ENCODE measurements at regions not wholly inside any gene's neighbourhood (a gene's known extent, or its start where the extent isn't known, plus 50 kb on each side); places are given as distances from the start of the nearest gene placed in this dataset.

DNA sequence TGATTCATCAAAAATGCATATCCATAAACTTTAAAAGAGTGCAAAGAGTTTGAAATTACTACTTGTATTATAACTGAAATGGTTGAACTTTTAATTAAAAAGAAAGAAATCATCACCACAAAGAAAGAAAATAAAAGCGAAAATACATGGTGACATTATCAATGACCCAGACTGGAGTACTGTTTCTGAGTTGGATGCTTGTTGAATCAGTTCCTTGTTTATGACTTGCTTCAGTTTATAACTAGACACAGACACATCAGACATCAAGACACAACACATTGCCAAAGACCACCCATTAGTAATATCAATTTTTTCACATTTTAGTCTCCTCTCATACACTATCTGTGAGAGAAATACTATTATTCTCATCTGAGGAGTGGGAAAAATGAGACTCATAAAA, 293.0 kb downstream of the MRPL39 start:
- no peaks in the 10 kb centered on the region for H3K27me3 ChIP-seq
- no peak for DNase-seq
- no peaks in the 10 kb centered on the region for H3K36me3 ChIP-seq
- H3K27ac ChIP-seq = no peak overlapping the region
- no peak overlapping the region for H3K4me3 ChIP-seq
- H3K4me1 ChIP-seq = no peaks in the 10 kb centered on the region
- peaks cover 0 to 2% of the 10 kb centered on the region in 2 donors for H3K9me3 ChIP-seq
- in situ Hi-C loops (cut with MboI; ENCODE audit: low pct_ligation_motif_present in 1 of 4, low pct_unique_long_range_greater_than_20kb in 1 of 4, low sequenced_read_pairs in 3 of 4) (no loop called here), intact Hi-C loops (cut with DNase I; ENCODE audit: low total_unique reads) (no loop called here)
- 65 to 76% methylated on average over 1 of the region's 1 CpG for WGBS, 2 donors (ENCODE audit: low coverage in 1 of 2)
- no peak for TF ChIP-seq EP300 (IDR thresholded peaks at IDR 0.05; ENCODE audit: low read depth)
- TF ChIP-seq POLR2A (IDR thresholded peaks at IDR 0.05) = no peak
- TF ChIP-seq CTCF (IDR thresholded peaks at IDR 0.05) = no peak
- no peak for TF ChIP-seq POLR2AphosphoS5 (IDR thresholded peaks at IDR 0.05)

GRCh38 chr21:25313829-25314228, 293.5 kb downstream of the MRPL39 start:
- TF ChIP-seq POLR2AphosphoS5 (IDR thresholded peaks at IDR 0.05) (no peak), EP300 (IDR thresholded peaks at IDR 0.05; ENCODE audit: low read depth) (no peak), POLR2A (IDR thresholded peaks at IDR 0.05) (no peak), CTCF (IDR thresholded peaks at IDR 0.05) (no peak)
- Histone ChIP-seq H3K4me1 (no peaks in the 10 kb centered on the region), H3K27ac (no peak overlapping the region), H3K9me3 (peaks cover 0 to 2% of the 10 kb centered on the region in 2 donors), H3K36me3 (no peaks in the 10 kb centered on the region), H3K27me3 (no peaks in the 10 kb centered on the region), H3K4me3 (no peak overlapping the region)
- WGBS, 2 donors (ENCODE audit: low coverage in 1 of 2) = 33 to 34% methylated on average over 3 of the region's 3 CpGs
- DNase-seq = no peak
- in situ Hi-C loops (cut with MboI; ENCODE audit: low pct_ligation_motif_present in 1 of 4, low pct_unique_long_range_greater_than_20kb in 1 of 4, low sequenced_read_pairs in 3 of 4) = no loop called here
- intact Hi-C loops (cut with DNase I; ENCODE audit: low total_unique reads) = no loop called here

DNA sequence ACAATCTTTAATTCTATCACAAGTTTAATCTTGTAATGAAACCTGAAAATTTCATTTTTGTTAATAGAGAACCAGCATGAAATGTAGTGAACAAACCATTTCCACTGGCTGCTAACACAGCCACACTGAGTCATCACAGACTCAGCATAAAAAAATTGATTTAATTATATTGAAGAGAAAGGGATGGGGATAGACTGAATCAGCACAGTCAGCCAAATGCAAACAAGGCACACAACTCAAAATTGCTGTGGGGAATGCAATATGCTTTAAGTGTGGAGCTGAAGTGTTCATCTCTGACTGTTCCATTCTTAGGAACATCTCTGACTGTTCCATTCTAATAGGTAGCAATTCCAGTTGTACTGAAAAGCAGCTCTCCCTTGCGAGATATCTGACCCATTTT, 299.8 kb downstream of the MRPL39 start:
- Histone ChIP-seq H3K27ac (no peak overlapping the region), H3K4me1 (no peaks in the 10 kb centered on the region), H3K9me3 (peaks cover 0 to 2% of the 10 kb centered on the region in 2 donors), H3K27me3 (no peaks in the 10 kb centered on the region), H3K36me3 (no peaks in the 10 kb centered on the region), H3K4me3 (no peak overlapping the region)
- intact Hi-C loops (cut with DNase I; ENCODE audit: low total_unique reads) = no loop called here
- TF ChIP-seq POLR2A (IDR thresholded peaks at IDR 0.05) = no peak
- no peak for TF ChIP-seq CTCF (IDR thresholded peaks at IDR 0.05)
- TF ChIP-seq POLR2AphosphoS5 (IDR thresholded peaks at IDR 0.05) = no peak
- no peak for TF ChIP-seq EP300 (IDR thresholded peaks at IDR 0.05; ENCODE audit: low read depth)
- no peak for DNase-seq
- WGBS, 2 donors (ENCODE audit: low coverage in 1 of 2) = 63 to 71% methylated on average over 1 of the region's 1 CpG
- in situ Hi-C loops (cut with MboI; ENCODE audit: low pct_ligation_motif_present in 1 of 4, low pct_unique_long_range_greater_than_20kb in 1 of 4, low sequenced_read_pairs in 3 of 4) = no loop called here

DNA sequence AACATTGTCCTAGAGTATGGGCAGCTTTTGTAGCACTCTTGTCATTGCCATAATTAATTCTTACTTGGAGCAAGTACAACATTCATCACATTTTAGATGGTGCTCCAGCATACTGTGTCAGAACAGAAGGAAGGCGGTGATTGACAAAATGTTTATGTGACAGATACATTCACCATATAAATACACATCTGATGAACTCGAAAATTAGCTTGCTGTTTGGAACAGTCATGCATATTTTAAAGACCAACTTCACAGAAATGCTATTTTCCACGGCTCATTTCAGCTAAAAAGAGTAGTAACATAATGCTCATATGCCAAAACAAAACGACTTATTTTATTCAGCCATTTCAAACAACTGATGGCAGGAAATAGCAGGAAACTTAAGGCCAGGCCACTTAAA, 302.7 kb downstream of the MRPL39 start:
- no peak for TF ChIP-seq POLR2AphosphoS5 (IDR thresholded peaks at IDR 0.05)
- TF ChIP-seq EP300 (IDR thresholded peaks at IDR 0.05; ENCODE audit: low read depth) = no peak
- no peak for TF ChIP-seq POLR2A (IDR thresholded peaks at IDR 0.05)
- no peak for TF ChIP-seq CTCF (IDR thresholded peaks at IDR 0.05)
- 47 to 59% methylated on average over 2 to 4 of the region's 4 CpGs for WGBS, 2 donors (ENCODE audit: low coverage in 1 of 2)
- intact Hi-C loops (cut with DNase I; ENCODE audit: low total_unique reads) = no loop called here

More for the DNA sequence above, 302.7 kb downstream of the MRPL39 start:
- H3K27ac ChIP-seq = no peak overlapping the region
- no peaks in the 10 kb centered on the region for H3K4me1 ChIP-seq
- H3K27me3 ChIP-seq = no peaks in the 10 kb centered on the region
- no peaks in the 10 kb centered on the region for H3K9me3 ChIP-seq
- H3K36me3 ChIP-seq = no peaks in the 10 kb centered on the region
- in situ Hi-C loops (cut with MboI; ENCODE audit: low pct_ligation_motif_present in 1 of 4, low pct_unique_long_range_greater_than_20kb in 1 of 4, low sequenced_read_pairs in 3 of 4) = no loop called here
- no peak overlapping the region for H3K4me3 ChIP-seq
- DNase-seq = no peak

Data from transverse colon (tissue), 4 donors.